HFF-Myc (cell line): ENCODE measurements at regions not wholly inside any gene's neighbourhood (a gene's known extent, or its start where the extent isn't known, plus 50 kb on each side); places are given as distances from the start of the nearest gene placed in this dataset.

Source experiments
- DNase-seq: peaks from one replicate; pipeline ENCODE4 v3.0.0-alpha.2; 2011; ENCODE audit warnings: low read depth; ENCODE audit errors: extremely low read depth
- H3K4me3 ChIP-seq: replicated peaks from 2 replicates; pipeline ENCODE4 v1.5.1; 2011; ENCODE audit warnings: low read depth, mild to moderate bottlenecking, control low read depth, low read length
- TF ChIP-seq, protein P1 (sequence below): IDR thresholded peaks from 2 replicates; pipeline ENCODE4 v1.5.1; 2012; ENCODE audit warnings: mild to moderate bottlenecking, low read depth, low read length, control low read depth; ENCODE audit errors: missing control alignments

DNA sequence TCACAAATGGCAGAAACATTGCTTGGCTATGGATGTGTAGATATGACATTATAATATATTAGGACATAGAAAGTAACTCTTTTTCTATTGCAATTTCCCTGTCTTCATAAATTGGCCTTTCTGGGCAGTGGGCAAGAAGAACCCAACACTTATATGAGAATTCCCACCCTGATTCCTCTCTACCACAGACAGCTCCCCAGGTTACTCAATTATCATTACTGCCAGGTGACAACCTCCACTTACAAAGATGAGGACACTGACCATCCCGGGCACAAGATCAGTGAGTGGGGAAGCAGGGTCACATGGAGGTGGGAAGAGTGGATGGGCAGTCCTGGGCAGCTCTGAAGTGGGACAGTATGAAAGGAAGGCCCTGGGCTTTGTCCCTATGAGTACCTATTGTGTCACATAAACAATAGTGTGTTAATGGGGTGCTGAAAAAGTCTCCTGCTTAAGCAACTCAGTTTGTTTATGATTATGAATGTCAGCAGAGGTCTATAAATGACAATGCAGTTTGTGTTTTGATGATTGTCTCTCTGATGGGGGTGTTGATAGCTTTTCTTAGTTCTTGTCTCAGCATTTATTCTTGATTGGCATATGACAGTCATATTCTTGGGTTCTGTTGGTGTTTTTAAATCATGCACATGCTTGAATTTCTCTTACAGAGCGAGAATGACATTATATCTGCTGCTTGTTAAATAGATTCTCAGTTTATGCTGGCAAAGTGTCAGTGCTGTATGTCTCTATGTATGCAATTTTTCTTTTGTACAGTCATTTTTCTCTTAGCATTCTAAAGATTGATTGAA is 99.9 kb downstream of the SLIT2 start:
- TF ChIP-seq, protein P1, sequence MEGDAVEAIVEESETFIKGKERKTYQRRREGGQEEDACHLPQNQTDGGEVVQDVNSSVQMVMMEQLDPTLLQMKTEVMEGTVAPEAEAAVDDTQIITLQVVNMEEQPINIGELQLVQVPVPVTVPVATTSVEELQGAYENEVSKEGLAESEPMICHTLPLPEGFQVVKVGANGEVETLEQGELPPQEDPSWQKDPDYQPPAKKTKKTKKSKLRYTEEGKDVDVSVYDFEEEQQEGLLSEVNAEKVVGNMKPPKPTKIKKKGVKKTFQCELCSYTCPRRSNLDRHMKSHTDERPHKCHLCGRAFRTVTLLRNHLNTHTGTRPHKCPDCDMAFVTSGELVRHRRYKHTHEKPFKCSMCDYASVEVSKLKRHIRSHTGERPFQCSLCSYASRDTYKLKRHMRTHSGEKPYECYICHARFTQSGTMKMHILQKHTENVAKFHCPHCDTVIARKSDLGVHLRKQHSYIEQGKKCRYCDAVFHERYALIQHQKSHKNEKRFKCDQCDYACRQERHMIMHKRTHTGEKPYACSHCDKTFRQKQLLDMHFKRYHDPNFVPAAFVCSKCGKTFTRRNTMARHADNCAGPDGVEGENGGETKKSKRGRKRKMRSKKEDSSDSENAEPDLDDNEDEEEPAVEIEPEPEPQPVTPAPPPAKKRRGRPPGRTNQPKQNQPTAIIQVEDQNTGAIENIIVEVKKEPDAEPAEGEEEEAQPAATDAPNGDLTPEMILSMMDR = no peak
- DNase-seq = no peak
- H3K4me3 ChIP-seq = no peak overlapping the region

DNA sequence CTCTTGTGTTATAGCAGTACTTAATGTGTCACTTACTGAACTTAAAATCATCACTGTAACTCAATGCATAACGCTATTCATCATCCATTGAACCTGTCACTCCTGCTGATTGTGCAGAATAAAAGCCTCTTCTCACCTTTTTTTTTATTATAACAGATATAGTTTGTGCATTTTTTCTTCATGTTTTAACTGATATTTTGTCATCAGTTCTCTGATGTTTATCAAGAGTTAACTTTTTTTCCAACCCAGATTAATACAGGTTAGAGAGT is 100.4 kb downstream of the SLIT2 start:
- no peak for DNase-seq
- TF ChIP-seq, protein P1 = no peak
- no peak overlapping the region for H3K4me3 ChIP-seq

DNA sequence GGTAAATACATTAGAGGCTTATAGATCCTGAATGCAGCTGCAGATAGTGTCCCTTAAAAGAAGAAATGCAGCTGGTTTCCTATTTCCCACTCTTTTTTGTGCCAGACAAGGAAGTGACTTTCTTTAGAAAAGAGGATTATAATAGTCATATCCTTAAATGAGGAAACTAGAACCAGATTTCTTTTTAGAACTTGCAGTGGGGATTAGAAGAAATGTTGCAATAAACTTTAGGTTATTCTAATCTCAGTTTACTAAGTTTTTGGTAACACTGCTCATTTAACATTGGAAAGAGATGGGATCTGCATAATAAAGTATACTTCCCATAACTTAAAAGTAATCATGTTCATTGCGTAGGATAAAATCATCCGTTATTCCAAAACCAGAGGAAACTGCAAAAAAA is 101.9 kb downstream of the SLIT2 start:
- no peak for DNase-seq
- no peak overlapping the region for H3K4me3 ChIP-seq
- TF ChIP-seq, protein P1 = no peak

DNA sequence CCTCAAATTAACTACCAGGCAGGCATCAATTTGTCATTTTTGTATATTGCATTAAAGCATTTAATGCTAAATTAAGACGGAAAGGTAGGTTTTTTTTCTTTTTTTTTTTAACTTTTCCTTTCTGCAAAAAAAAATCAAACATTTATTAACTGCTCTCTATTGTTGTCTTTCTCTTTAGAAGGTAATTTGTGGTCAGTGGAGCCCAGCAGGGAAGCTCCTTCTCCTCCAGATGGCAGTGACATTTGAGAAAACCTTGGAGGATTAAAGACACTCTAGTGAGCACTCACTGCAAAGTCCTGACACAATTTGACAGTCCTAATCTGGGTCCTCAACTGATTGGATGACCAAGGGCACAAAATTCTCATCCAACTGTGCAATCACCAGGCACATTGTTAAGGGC is 102.4 kb downstream of the SLIT2 start:
- DNase-seq = no peak
- H3K4me3 ChIP-seq = no peak overlapping the region
- TF ChIP-seq, protein P1 = no peak

DNA sequence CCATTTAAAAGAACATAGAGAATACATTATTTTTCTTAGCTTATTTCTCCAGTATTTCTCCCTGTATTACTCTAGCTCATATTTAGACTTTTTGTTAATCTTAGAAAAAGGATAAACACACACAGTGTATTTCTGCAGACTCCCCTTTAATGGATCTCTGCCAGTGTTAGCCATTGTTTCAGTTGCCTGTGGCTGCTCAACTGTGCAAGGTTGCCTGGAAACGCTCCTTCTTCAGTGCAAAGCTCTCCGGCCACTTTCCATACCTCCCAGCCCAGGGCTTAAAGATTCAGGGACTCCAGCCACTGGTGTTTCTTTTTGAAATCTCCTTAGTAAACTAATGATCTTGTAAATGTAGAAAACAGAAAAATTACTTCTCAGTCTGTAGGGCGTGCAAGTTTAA is 104.9 kb downstream of the SLIT2 start:
- TF ChIP-seq, protein P1 = no peak
- no peak overlapping the region for H3K4me3 ChIP-seq
- DNase-seq = no peak

DNA sequence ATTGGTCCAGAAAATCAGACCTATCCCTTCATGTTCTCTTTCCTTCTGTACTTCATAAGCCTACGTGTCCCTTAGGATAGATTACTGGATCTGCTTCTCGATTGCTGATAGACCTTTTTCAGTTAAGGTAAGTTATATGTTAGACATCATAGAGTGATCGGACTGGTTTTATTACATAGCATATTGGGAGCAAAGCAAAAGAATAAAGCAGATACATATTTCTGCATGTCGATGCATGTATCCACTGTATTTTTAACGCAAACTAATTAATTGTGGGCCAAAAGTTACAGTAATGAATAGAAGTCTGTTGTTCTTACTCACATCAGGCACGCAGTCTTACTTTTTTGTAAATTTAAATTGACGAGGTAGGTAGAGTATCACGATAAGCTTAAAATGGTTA is 106.4 kb downstream of the SLIT2 start:
- TF ChIP-seq, protein P1 = no peak
- DNase-seq = no peak
- H3K4me3 ChIP-seq = no peak overlapping the region

DNA sequence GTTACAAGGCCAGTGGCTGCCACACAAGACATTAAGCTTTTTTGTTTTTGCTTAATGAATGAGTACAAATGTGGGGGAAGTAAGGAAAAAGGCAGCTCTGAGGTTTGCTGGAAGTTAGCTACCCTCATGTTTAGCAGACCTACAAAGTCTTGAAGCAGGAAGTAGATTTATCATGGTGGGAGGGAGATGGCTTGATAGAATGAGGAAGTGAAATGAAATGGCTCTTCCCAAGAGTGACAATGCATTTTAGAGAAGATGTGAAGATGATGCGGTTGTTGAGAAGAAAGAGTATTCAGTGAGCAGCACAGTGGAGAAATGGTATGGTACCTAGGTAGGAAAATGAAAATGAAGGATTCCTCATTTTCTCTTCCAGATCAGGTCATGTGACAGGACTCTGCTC is 108.0 kb downstream of the SLIT2 start:
- TF ChIP-seq, protein P1 = no peak
- no peak for DNase-seq

More for the DNA sequence above, 108.0 kb downstream of the SLIT2 start:
- no peak overlapping the region for H3K4me3 ChIP-seq
